Lower leg skin (tissue), 3 donors: ENCODE measurements at regions not wholly inside any gene's neighbourhood (a gene's known extent, or its start where the extent isn't known, plus 50 kb on each side); places are given as distances from the start of the nearest gene placed in this dataset.
"Not testable (repeated sequence)": the region's sequence is repeated elsewhere in the genome, so short reads cannot be mapped to it uniquely, and the experiment has no call there.

Source experiments
- POLR2A ChIP-seq, 2 donors: fragments of 450-650 bp; IDR thresholded peaks; one replicate each; pipeline ENCODE4 v1.6.1; 2016 to 2017; ENCODE audit warnings: antibody characterized with exemption in 2 of 2, mild to moderate bottlenecking in 1 of 2, moderate library complexity in 1 of 2
- TF ChIP-seq, protein P1 (sequence below), 3 donors: fragments of 450-650 bp; IDR thresholded peaks; one replicate each; pipeline ENCODE4 v1.5.1; 2016; ENCODE audit warnings: antibody characterized with exemption in 3 of 3, mild to moderate bottlenecking in 3 of 3, moderate library complexity in 2 of 3

DNA sequence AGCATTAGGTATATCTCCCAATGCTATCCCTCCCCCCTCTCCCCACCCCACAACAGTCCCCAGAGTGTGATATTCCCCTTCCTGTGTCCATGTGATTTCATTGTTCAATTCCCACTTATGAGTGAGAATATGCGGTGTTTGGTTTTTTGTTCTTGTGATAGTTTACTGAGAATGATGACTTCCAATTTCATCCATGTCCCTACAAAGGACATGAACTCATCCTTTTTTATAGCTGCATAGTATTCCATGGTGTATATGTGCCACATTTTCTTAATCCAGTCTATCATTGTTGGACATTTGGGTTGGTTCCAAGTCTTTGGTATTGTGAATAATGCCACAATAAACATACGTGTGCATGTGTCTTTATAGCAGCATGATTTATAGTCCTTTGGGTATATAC is 194.6 kb upstream of the WSB1 start:
- TF ChIP-seq, protein P1, sequence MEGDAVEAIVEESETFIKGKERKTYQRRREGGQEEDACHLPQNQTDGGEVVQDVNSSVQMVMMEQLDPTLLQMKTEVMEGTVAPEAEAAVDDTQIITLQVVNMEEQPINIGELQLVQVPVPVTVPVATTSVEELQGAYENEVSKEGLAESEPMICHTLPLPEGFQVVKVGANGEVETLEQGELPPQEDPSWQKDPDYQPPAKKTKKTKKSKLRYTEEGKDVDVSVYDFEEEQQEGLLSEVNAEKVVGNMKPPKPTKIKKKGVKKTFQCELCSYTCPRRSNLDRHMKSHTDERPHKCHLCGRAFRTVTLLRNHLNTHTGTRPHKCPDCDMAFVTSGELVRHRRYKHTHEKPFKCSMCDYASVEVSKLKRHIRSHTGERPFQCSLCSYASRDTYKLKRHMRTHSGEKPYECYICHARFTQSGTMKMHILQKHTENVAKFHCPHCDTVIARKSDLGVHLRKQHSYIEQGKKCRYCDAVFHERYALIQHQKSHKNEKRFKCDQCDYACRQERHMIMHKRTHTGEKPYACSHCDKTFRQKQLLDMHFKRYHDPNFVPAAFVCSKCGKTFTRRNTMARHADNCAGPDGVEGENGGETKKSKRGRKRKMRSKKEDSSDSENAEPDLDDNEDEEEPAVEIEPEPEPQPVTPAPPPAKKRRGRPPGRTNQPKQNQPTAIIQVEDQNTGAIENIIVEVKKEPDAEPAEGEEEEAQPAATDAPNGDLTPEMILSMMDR (IDR thresholded peaks at IDR 0.05): not testable (repeated sequence)
- TF ChIP-seq POLR2A (IDR thresholded peaks at IDR 0.05): not testable (repeated sequence)
